ENCODE measurements at regions not wholly inside any gene's neighbourhood (a gene's known extent, or its start where the extent isn't known, plus 50 kb on each side); places are given as distances from the start of the nearest gene placed in this dataset.

- Histone ChIP-seq H3K27me3 (ENCODE audit: control insufficient read depth in 1 of 2, insufficient read depth in 2 of 2, low read length in 2 of 2) (no peaks in the 10 kb centered on the region), H3K4me1 (ENCODE audit: control insufficient read depth in 1 of 2, insufficient read depth in 2 of 2, low read length in 2 of 2) (no peaks in the 10 kb centered on the region), H3K36me3 (ENCODE audit: control insufficient read depth in 1 of 2, insufficient read depth in 2 of 2, low read length in 2 of 2) (no peaks in the 10 kb centered on the region), H3K9ac (ENCODE audit: low read depth in 1 of 2, low read length in 2 of 2) (no peak overlapping the region), H3K9me3 (ENCODE audit: control insufficient read depth in 1 of 2, low read length in 2 of 2) (no peaks in the 10 kb centered on the region), H3K27ac (ENCODE audit: low read depth, low read length) (no peak overlapping the region), H3K4me3 (ENCODE audit: low read depth in 1 of 2, low read length in 2 of 2) (no peak overlapping the region)
These were observed 82.7 kb upstream of the NR2F2 start for GRCh38 chr15:96247621-96248305.

- H3K4me1 ChIP-seq (ENCODE audit: control insufficient read depth in 1 of 2, insufficient read depth in 2 of 2, low read length in 2 of 2), result no peaks in the 10 kb centered on the region
- H3K9me3 ChIP-seq (ENCODE audit: control insufficient read depth in 1 of 2, low read length in 2 of 2), result no peaks in the 10 kb centered on the region
- no peak overlapping the region for H3K27ac ChIP-seq (ENCODE audit: low read depth, low read length)
- H3K4me3 ChIP-seq (ENCODE audit: low read depth in 1 of 2, low read length in 2 of 2), result no peak overlapping the region
- no peaks in the 10 kb centered on the region for H3K27me3 ChIP-seq (ENCODE audit: control insufficient read depth in 1 of 2, insufficient read depth in 2 of 2, low read length in 2 of 2)
- no peak overlapping the region for H3K9ac ChIP-seq (ENCODE audit: low read depth in 1 of 2, low read length in 2 of 2)
- H3K36me3 ChIP-seq (ENCODE audit: control insufficient read depth in 1 of 2, insufficient read depth in 2 of 2, low read length in 2 of 2), result no peaks in the 10 kb centered on the region
These were observed 78.4 kb upstream of the NR2F2 start for GRCh38 chr15:96252148-96252547.

GRCh38 chr15:96253006-96253747 is 77.3 kb upstream of the NR2F2 start:
- no peaks in the 10 kb centered on the region for H3K9me3 ChIP-seq (ENCODE audit: control insufficient read depth in 1 of 2, low read length in 2 of 2)
- H3K36me3 ChIP-seq (ENCODE audit: control insufficient read depth in 1 of 2, insufficient read depth in 2 of 2, low read length in 2 of 2), result no peaks in the 10 kb centered on the region
- H3K27ac ChIP-seq (ENCODE audit: low read depth, low read length), result no peak overlapping the region
- H3K4me3 ChIP-seq (ENCODE audit: low read depth in 1 of 2, low read length in 2 of 2), result no peak overlapping the region
- no peaks in the 10 kb centered on the region for H3K4me1 ChIP-seq (ENCODE audit: control insufficient read depth in 1 of 2, insufficient read depth in 2 of 2, low read length in 2 of 2)
- H3K9ac ChIP-seq (ENCODE audit: low read depth in 1 of 2, low read length in 2 of 2), result no peak overlapping the region
- H3K27me3 ChIP-seq (ENCODE audit: control insufficient read depth in 1 of 2, insufficient read depth in 2 of 2, low read length in 2 of 2), result no peaks in the 10 kb centered on the region

GRCh38 chr15:96254173-96254572 is 76.3 kb upstream of the NR2F2 start:
- Histone ChIP-seq H3K36me3 (ENCODE audit: control insufficient read depth in 1 of 2, insufficient read depth in 2 of 2, low read length in 2 of 2) (no peaks in the 10 kb centered on the region), H3K4me1 (ENCODE audit: control insufficient read depth in 1 of 2, insufficient read depth in 2 of 2, low read length in 2 of 2) (no peaks in the 10 kb centered on the region), H3K9me3 (ENCODE audit: control insufficient read depth in 1 of 2, low read length in 2 of 2) (no peaks in the 10 kb centered on the region), H3K27ac (ENCODE audit: low read depth, low read length) (no peak overlapping the region), H3K27me3 (ENCODE audit: control insufficient read depth in 1 of 2, insufficient read depth in 2 of 2, low read length in 2 of 2) (no peaks in the 10 kb centered on the region), H3K9ac (ENCODE audit: low read depth in 1 of 2, low read length in 2 of 2) (no peak overlapping the region), H3K4me3 (ENCODE audit: low read depth in 1 of 2, low read length in 2 of 2) (no peak overlapping the region)

- no peaks in the 10 kb centered on the region for H3K4me1 ChIP-seq (ENCODE audit: control insufficient read depth in 1 of 2, insufficient read depth in 2 of 2, low read length in 2 of 2)
- H3K9ac ChIP-seq (ENCODE audit: low read depth in 1 of 2, low read length in 2 of 2), result no peak overlapping the region
- no peak overlapping the region for H3K4me3 ChIP-seq (ENCODE audit: low read depth in 1 of 2, low read length in 2 of 2)
- no peaks in the 10 kb centered on the region for H3K9me3 ChIP-seq (ENCODE audit: control insufficient read depth in 1 of 2, low read length in 2 of 2)
- no peaks in the 10 kb centered on the region for H3K36me3 ChIP-seq (ENCODE audit: control insufficient read depth in 1 of 2, insufficient read depth in 2 of 2, low read length in 2 of 2)
- no peaks in the 10 kb centered on the region for H3K27me3 ChIP-seq (ENCODE audit: control insufficient read depth in 1 of 2, insufficient read depth in 2 of 2, low read length in 2 of 2)
- no peak overlapping the region for H3K27ac ChIP-seq (ENCODE audit: low read depth, low read length)
These were observed 74.9 kb upstream of the NR2F2 start for GRCh38 chr15:96255599-96255998.

- Histone ChIP-seq H3K27ac (ENCODE audit: low read depth, low read length) (no peak overlapping the region), H3K36me3 (ENCODE audit: control insufficient read depth in 1 of 2, insufficient read depth in 2 of 2, low read length in 2 of 2) (no peaks in the 10 kb centered on the region), H3K4me1 (ENCODE audit: control insufficient read depth in 1 of 2, insufficient read depth in 2 of 2, low read length in 2 of 2) (peaks cover 0 to 9% of the 10 kb centered on the region in 2 donors), H3K27me3 (ENCODE audit: control insufficient read depth in 1 of 2, insufficient read depth in 2 of 2, low read length in 2 of 2) (no peaks in the 10 kb centered on the region), H3K9me3 (ENCODE audit: control insufficient read depth in 1 of 2, low read length in 2 of 2) (no peaks in the 10 kb centered on the region), H3K9ac (ENCODE audit: low read depth in 1 of 2, low read length in 2 of 2) (no peak overlapping the region), H3K4me3 (ENCODE audit: low read depth in 1 of 2, low read length in 2 of 2) (no peak overlapping the region)
These were observed 68.9 kb upstream of the NR2F2 start for GRCh38 chr15:96261575-96262034.

GRCh38 chr15:96262097-96262496 is 68.4 kb upstream of the NR2F2 start:
- Histone ChIP-seq H3K4me3 (ENCODE audit: low read depth in 1 of 2, low read length in 2 of 2) (no peak overlapping the region), H3K27ac (ENCODE audit: low read depth, low read length) (no peak overlapping the region), H3K9me3 (ENCODE audit: control insufficient read depth in 1 of 2, low read length in 2 of 2) (no peaks in the 10 kb centered on the region), H3K9ac (ENCODE audit: low read depth in 1 of 2, low read length in 2 of 2) (no peak overlapping the region), H3K36me3 (ENCODE audit: control insufficient read depth in 1 of 2, insufficient read depth in 2 of 2, low read length in 2 of 2) (no peaks in the 10 kb centered on the region), H3K27me3 (ENCODE audit: control insufficient read depth in 1 of 2, insufficient read depth in 2 of 2, low read length in 2 of 2) (no peaks in the 10 kb centered on the region), H3K4me1 (ENCODE audit: control insufficient read depth in 1 of 2, insufficient read depth in 2 of 2, low read length in 2 of 2) (peaks cover 0 to 9% of the 10 kb centered on the region in 2 donors)

- Histone ChIP-seq H3K9ac (ENCODE audit: low read depth in 1 of 2, low read length in 2 of 2) (no peak overlapping the region), H3K36me3 (ENCODE audit: control insufficient read depth in 1 of 2, insufficient read depth in 2 of 2, low read length in 2 of 2) (no peaks in the 10 kb centered on the region), H3K9me3 (ENCODE audit: control insufficient read depth in 1 of 2, low read length in 2 of 2) (no peaks in the 10 kb centered on the region), H3K4me3 (ENCODE audit: low read depth in 1 of 2, low read length in 2 of 2) (no peak overlapping the region), H3K27me3 (ENCODE audit: control insufficient read depth in 1 of 2, insufficient read depth in 2 of 2, low read length in 2 of 2) (no peaks in the 10 kb centered on the region), H3K27ac (ENCODE audit: low read depth, low read length) (no peak overlapping the region), H3K4me1 (ENCODE audit: control insufficient read depth in 1 of 2, insufficient read depth in 2 of 2, low read length in 2 of 2) (peaks cover 0 to 9% of the 10 kb centered on the region in 2 donors)
These were observed 67.7 kb upstream of the NR2F2 start for GRCh38 chr15:96262549-96263489.

GRCh38 chr15:96264351-96264798 is 66.1 kb upstream of the NR2F2 start:
- no peaks in the 10 kb centered on the region for H3K9me3 ChIP-seq (ENCODE audit: control insufficient read depth in 1 of 2, low read length in 2 of 2)
- H3K36me3 ChIP-seq (ENCODE audit: control insufficient read depth in 1 of 2, insufficient read depth in 2 of 2, low read length in 2 of 2), result no peaks in the 10 kb centered on the region
- H3K9ac ChIP-seq (ENCODE audit: low read depth in 1 of 2, low read length in 2 of 2), result no peak overlapping the region
- peaks cover 0 to 9% of the 10 kb centered on the region in 2 donors for H3K4me1 ChIP-seq (ENCODE audit: control insufficient read depth in 1 of 2, insufficient read depth in 2 of 2, low read length in 2 of 2)
- H3K27me3 ChIP-seq (ENCODE audit: control insufficient read depth in 1 of 2, insufficient read depth in 2 of 2, low read length in 2 of 2), result no peaks in the 10 kb centered on the region
- H3K4me3 ChIP-seq (ENCODE audit: low read depth in 1 of 2, low read length in 2 of 2), result no peak overlapping the region
- no peak overlapping the region for H3K27ac ChIP-seq (ENCODE audit: low read depth, low read length)

Measured in duodenal mucosa (tissue), 2 donors.